HG03025 (cell line): ENCODE measurements at regions not wholly inside any gene's neighbourhood (a gene's known extent, or its start where the extent isn't known, plus 50 kb on each side); places are given as distances from the start of the nearest gene placed in this dataset.

Source experiments
- ATAC-seq: cut with Tn5 transposase; IDR thresholded peaks from one replicate; pipeline ENCODE4 v1.9.1; 2021; ENCODE audit warnings: mild to moderate bottlenecking, moderate library complexity; ENCODE audit not compliant: unreplicated experiment, low FRiP score

DNA sequence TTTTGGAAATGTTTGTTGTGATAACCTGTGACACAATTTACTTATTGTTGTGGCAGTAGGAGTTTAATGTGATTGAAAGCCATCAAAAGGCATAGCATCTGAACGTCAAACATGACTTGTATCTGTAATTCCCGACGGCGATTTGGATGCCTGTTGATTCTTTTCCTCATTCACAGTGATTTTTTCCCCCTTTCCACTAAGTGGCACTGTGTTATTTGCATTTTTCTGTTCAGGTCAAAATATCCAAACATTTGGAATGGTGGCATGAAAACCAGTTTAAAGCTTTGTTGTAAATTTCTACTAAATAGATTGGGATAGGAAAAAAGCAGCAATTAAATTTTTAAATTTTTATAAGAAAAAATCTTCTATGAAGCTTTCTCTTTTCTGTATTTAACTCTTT is 259.9 kb upstream of the KCNH8 start:
- ATAC-seq = no peak

DNA sequence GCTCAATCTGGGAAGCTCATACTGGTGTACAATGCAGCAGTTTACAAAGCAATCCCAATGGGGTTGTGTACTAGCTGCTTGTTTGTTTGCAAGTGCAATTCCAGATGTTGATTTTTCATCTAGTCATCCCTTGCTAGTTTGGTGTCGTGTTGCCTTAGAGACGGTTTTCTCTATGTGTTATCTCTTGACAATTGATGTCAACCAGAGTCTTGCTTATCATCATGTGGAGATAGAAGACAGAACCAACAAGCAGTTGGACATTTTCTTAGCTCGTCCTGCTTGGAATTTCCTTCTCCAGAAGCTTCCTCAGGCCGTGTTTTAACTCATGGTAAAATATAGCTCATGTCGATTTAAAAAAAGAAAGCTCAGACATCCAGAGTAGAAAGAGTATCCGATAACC is 262.0 kb upstream of the KCNH8 start:
- no peak for ATAC-seq

DNA sequence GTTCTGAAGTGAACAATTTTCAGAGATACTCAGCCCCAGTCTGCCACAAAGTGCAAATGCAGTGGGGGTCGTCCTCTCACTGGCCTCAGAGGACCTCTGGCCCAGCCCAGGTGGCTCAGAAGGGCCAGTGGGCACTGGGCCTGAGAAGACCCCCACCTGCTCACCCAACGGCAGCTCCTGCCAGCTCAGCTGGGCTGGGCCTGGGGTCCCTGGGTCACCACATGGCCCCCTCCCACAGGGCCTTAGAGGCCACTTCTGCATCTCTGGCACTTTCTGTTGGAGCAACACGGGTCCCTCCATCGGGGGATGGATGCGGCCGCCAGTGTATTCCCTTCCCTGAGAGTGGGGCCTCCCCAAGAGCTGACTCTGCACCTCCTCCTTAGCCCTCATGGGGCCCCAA is 262.7 kb upstream of the KCNH8 start:
- no peak for ATAC-seq

DNA sequence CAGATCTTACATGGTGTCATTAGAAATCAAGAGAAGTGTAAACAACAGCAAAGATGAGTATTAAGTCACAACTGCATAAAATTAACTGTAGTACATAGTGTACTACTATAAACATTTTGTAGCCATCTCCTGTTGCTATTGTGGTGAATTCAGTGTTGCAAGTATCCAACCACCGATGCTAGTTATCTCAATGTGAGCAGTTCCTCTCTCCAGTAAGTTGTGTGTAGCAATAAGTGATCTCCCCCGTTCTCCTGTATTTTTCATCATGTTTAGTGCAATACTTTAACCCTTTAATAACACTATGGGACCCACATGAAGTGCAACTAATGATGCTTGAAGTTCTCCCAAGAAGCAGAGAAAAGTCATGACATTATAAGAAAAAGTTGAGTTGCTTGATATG is 264.7 kb upstream of the KCNH8 start:
- no peak for ATAC-seq

DNA sequence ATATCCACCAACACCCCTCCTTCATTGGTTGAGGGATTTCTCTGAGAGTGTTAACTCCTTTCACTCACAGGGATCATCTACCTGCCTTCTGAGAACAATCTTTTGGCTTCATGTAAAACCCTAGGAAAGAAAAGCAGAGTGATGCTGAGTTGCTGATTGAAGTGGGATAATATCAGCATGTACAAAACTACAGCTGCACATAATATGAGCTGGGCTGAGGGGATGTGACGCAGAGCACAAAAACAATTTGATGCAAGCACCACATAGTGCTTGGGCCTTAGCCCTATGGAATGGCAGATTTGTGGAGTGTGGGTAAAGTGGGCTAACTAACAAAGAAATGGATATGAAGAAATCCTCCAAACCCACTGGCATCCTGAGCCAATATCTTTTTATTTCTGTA is 267.6 kb upstream of the KCNH8 start:
- no peak for ATAC-seq

DNA sequence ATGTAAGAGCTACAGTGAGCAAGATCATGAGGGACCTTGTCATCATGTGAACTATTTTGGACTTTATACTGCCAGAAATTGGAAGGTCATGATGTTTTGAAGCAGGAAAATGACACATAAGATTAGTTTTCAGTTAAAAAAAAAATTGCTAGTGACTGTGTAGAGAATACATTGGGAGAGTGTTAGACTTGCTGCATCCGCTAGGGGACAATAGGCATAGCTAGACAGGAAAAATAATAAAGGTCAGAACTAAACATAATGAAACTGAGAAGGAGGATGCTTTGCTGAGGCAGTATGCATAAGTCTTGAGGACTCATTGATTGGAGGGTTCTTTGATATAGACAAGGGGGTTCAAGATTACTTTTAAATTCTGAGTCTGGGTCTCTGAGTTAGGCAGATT is 275.8 kb upstream of the KCNH8 start:
- no peak for ATAC-seq

DNA sequence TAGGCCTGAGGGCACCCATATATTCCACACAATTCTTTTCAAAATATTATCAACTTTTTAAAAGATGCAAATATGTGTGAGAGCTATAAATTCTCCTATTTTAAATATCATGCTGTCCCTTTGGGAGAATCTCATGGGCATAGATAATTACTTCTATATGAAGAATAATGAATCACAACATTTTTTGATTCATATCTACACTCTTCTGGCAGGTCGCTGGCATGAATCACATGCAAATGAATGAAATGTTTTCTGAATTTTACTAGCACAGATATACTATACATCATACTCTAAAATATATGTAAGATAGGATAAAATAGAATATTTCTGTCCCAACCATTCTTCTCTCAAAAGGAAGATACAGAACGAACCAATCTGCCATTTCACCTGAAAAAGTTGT is 277.7 kb upstream of the KCNH8 start:
- ATAC-seq = no peak

DNA sequence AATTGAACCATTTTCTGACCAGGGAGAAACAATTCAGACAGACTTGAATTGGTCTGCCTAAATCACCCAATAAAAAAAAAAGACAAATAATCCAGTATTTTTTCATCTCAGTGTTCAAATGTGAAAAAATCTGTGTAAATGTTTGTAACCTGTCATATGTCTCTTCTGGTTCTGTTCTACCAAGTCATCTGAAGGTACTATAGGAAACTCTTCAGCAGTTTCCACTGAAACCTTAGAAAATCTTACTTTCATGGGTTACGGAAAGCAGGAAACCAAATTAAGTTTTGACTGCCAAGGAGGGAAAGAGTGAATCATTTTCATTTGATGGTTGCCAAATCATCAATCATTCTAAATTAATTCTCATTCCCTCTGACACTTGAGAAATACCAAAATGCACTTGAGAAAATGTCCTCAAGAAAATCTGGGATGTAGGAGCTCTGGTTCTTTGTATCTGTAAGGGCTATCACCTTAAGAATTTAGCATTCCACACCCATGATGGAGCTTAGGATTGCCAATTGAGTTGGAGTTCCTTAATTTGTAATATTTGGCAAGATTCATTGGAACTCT is 278.2 kb upstream of the KCNH8 start:
- ATAC-seq = no peak

DNA sequence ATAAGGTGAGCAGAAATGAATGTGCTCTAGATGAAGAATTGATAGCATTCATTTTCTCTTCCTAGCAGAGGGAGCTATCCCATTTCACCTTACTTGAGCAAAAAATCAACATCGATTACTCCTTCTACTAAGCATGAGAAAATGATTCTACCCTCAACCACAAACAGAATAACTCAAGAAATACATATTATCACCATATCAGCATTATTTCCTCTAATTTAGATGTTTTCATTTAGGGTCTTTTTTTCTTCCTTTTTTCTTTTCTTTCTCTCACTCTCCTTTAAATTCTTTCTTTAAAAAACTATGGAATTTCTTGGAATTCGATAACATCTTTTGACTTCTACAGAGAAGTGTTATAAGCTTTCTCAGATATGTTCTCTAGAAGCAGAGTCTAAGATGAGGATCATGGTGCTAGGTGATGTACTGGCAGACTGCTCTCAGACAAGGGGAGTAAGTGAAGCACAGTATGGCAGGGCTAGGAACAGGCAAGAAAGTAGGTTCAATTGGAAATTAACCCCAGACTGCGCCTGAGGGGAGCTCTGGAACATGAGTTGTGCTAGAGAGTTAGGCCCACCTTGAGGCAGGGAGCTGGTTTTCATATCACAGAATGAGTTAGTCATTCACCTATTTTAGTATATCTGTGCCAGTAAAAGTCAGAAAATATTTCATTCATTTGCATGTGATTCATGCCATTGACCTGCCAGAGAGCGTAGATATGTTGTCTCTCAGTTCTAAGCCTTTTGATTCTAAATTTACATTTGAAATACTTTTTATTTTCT is 279.2 kb upstream of the KCNH8 start:
- no peak for ATAC-seq

DNA sequence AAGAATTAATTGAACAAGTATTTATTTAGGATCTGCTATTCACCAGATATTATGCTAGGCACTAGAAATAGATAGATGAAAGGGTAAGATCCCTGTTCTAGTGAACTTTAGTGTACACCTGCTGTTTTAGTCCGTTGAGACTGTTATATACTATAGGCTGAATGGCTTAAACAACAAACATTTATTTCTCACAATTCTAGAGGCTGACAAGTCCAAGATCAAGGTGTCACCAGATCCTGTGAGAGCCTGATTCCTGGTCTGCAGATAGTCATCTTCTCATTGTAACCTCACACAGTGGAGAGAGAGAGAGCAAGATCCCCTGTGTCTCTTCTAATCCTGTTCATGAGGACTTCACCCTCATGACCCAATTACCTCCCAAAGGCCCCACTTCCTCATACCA is 281.4 kb upstream of the KCNH8 start:
- no peak for ATAC-seq

DNA sequence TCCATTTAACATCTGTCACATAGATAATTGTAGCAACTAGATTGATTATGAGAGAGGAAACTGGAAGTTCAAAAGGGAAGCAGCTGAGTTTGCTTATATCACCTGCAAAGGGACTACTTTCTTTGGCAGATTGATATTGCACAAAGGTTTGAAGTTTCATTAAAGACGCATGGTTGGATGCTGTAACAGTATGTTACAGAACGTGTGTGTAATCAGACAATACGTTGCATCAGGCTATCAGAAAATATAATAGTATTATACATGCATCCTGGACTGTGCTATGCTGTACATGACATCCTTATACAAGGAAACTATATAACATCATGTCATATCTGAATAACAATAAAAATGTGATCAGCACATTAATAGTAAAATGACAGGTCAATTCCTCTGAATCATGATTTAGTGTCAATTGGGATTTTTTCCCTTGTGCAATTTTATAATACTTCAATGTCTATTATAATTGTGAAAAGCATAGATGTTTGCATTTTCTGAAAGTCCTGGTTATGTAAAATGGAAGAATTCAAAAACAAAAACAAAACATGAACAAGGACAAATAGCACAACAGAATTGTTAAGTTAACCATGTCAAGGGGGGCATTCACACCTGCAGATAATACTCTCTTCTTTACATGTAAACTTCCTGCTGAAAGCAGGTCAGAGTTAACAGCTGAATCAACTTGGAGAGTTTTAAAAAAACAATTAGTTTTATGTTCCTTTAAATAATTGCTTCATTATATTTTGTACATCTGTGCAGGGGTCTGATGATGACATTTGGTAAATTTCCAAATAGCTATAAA is 283.2 kb upstream of the KCNH8 start:
- ATAC-seq = no peak

DNA sequence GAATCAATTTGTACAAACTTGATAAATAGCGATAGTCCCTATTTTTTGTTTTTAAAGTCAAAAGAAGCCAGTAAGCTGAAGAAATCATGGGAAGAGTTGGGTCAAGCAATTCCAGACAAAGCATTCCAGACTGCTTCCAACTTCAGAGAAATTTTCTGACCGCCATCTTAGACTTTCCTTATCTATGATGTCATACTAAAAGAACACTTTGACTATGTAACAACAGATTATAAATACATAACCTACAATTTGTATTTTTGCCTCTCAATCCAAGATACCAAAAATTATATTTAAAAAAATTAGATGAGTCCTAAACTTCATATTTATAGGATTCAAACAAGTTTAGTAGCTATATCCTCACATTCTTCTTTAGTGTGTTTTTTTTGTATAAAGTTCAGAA is 286.2 kb upstream of the KCNH8 start:
- no peak for ATAC-seq

DNA sequence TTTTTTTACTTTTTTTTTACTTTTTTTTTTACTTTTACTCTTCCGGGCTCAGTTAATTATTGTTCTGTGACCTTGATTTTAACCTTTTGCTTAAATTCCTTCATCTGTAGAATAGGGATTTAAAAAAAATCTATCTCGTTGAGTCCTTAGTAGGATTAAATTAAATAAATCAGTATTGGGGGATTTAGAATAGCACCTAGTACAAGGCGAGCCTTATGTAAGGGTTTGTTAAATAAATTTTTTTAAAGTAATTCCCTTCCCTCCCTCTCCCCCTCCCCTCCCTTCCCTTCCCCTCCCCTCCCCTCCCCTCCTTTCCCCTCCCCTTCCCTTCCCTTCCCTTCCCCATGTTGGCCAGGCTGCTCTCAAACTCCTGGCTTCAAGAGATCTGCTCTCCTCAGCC is 287.2 kb upstream of the KCNH8 start:
- ATAC-seq = no peak

DNA sequence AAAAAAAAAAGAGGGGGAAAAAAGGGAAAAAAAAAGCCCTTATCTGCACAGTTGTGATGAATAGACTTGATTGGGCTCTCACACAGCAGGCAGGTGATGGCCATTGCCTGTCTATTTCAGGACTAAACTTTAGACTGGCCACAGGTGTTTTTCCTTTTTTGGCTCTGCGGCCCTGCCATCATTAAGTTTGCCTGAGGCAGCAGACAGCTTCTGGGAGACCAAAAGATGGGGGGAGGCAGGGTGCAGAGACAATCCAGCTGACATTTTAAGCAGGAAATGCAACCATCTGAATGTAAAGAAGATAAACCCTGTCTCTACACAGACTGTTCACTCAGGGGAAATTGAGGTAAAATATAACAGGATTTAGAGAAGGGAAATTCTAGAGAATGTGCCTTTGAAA is 295.0 kb upstream of the KCNH8 start:
- no peak for ATAC-seq

DNA sequence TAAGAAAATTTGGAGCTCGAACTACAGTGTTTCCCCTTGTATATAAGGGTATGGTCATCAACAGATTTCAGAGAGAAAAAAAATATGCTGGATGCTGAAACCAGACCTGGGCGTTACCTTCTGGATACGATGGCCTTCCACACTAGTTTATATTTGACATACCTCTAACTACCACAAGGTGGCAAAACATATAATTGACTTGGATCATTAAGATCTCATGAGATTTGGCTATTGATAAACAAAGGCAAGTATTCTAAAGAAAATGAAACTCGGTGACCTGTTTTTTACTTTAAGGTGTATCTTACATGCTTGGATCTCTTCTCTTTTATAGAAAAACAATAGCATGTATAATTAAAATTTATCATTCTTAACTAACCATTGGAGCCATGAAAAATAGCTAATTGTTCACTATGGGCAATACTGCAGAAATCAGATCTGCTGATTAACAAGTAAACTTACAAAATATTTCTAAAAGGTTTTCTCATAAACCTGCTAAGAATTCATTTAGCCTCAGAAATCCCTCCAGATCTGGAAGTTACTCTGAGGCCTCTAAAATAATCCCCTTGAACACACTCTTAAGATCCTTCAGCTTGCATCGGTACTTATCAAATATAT is 300.6 kb upstream of the KCNH8 start:
- no peak for ATAC-seq

DNA sequence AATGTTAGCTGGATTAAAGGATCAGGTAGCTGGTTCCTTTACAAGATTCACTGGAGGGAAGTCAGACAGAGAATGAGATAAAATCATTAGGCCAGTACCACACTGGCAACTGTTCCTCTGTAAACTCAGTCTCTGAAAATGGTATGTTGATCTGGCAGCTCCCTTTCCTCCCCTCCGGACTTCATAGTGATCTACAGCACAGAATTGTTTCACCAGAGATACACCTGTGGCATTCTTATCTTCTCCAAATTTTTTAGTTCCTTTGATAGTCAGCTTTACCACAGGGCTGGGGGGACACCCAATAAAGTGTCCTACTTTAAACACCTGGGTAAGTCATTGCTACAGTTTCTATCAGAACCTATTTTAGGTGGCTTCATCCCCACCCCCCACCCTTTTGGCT is 304.3 kb upstream of the KCNH8 start:
- no peak for ATAC-seq

DNA sequence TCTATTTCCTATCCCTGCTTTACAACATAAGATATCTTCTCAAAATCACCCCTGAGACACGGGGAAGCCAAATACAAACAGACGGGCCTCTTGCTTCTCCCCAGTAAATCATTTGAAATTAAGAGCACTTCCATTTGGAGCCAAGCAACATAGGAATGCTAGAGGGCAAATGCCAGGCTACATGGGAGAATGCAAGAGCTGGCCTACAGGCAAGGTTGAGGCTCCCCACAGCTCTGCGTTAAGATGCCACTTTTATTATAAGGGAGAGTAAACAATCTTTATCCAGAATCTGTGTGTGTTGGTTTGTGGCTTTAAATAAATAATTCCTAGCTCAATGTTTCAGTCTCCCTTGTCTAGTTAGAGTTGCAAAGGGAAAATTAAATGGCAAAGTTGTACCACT is 305.1 kb upstream of the KCNH8 start:
- no peak for ATAC-seq

DNA sequence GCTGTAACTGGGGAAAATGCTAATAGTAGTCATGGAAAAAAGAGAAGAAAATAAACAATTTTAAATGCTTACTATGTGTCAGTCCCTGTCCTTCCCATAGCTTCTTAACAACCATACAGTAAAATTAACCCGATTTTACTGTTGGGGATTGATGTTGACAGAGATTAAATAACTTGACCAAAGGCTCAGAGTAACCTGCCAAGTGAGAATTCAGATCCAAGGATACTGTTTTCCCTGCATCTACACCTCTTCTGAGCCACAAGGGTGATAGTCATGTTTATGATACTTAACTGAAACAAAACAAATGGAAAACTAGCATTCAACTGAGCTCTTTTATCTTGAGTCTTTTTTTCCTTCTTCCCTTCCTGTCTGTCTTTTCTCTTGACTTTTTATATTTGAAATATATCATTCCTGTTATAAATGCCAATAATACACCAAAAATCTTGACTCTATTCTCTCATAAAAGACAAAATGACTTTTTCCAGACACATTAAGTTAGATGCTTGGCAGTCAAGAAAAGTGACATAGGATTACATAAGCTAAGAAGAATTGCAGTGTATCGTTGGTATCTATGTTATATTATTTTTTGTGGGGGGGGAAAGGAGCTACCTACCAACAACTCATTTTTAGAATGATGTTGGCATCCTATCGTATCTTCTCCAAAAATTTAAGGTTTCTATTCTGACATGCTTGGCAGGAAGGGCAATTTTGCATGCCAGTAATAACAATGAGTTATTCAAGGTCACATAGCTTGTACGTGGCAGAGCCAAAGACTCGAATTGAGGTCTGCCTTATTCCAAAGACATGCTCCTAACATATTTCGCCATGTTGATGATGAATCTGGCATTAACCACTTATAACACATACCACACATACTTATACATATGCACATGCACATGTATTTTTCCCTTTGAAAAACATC is 306.6 kb upstream of the KCNH8 start:
- ATAC-seq = no peak

DNA sequence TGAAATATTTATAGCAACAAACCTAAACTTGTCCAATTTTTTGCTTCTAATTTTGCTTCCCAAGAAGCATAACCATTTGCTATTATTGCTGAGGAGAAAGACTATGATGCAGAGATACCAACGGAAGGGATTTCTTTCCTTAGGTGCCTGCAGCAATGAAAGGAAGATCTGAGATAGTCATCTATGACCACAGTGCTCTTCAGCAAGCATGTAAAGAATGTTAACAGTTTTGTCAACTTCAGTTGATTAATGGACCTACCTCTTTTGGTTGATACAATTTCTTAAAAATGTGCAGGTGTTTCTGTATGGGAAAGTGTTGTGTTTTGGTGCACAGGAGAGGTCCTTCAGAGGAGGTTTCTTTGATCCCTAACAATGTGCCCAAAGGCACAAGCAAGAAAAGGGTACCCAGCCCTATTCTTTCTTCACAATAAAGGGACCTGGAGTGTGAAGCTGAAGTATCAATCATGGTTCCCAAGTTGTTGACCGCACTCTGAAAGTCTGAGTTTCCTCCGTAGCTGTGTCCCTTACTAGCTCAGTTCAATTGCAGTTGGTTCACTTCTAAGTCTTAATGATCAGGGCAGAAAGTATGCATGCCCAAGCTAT is 307.7 kb upstream of the KCNH8 start:
- ATAC-seq = no peak

DNA sequence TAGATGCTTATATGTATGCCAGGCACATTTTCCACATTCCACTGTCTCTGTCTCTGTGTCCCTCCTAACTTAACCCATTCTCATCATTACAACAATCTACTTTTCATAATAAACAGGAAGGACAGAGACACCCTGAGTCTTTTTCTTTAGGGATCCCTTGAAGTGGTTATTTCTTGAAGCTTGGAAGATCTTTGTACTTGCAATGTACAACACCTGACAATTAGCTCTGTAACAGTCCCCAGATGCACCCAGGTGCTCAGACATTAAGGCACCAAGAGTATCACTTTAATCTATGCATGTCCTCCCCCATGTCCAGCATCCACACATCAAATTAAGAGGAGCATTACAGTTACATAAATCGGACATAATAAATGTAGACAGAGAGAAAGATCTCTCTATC is 309.6 kb upstream of the KCNH8 start:
- ATAC-seq = no peak
